ENCODE measurements at regions not wholly inside any gene's neighbourhood (a gene's known extent, or its start where the extent isn't known, plus 50 kb on each side); places are given as distances from the start of the nearest gene placed in this dataset.

DNA sequence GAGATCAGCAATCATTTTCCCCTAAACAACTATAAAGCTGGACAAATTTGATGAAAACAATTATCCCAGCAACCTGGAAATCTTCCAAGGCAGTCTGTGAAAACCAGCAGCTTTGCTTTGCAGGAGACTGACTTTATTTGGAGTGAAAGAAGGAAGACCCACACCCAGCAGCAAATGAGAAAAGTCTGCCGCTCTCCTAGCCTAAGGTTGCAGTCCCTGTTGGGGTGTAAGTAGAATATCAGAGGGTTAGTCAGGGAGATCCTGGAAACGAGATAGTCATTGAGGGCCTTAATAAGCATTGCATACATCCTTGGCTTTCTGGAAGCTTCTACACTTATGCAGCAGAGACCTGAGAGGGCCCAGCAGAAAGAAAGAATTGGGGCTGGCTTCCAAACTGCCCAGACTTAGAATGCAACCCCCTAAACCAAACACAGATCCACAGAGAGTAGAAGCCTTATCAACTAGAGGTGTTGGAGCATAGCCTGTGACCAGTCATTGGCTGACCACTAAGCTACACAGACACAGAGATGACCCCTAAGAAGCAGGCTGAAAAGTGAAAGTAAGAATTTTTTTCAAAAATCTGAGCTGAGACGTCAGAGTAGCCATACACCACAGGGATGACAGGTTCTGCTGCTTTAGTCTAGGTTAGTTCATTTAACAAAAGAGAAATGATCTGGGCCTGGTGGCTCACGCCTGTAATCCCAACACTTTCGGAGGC, 98.3 kb downstream of the LYPLAL1 start:
- no peak for DNase-seq (ENCODE audit: low read depth)
- TF ChIP-seq, protein P1, sequence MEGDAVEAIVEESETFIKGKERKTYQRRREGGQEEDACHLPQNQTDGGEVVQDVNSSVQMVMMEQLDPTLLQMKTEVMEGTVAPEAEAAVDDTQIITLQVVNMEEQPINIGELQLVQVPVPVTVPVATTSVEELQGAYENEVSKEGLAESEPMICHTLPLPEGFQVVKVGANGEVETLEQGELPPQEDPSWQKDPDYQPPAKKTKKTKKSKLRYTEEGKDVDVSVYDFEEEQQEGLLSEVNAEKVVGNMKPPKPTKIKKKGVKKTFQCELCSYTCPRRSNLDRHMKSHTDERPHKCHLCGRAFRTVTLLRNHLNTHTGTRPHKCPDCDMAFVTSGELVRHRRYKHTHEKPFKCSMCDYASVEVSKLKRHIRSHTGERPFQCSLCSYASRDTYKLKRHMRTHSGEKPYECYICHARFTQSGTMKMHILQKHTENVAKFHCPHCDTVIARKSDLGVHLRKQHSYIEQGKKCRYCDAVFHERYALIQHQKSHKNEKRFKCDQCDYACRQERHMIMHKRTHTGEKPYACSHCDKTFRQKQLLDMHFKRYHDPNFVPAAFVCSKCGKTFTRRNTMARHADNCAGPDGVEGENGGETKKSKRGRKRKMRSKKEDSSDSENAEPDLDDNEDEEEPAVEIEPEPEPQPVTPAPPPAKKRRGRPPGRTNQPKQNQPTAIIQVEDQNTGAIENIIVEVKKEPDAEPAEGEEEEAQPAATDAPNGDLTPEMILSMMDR (IDR thresholded peaks at IDR 0.05; ENCODE audit: insufficient read depth, low read depth, low read length) = no peak
- no peaks in the 10 kb centered on the region for H3K27me3 ChIP-seq (ENCODE audit: control insufficient read depth, insufficient read depth, low read length)
- no peaks in the 10 kb centered on the region for H3K36me3 ChIP-seq (ENCODE audit: control insufficient read depth, insufficient read depth, low read length)
- POLR2A ChIA-PET = no interaction called here
- CTCF ChIA-PET = interaction anchor here (0.6 to 1.4 kb wide), 2 partner anchors 9 to 183 kb away, joined by 3 read pairs; no protein-coding TSS in a partner anchor
- H3K4me3 ChIP-seq (ENCODE audit: low read depth, low read length) = no peak overlapping the region

DNA sequence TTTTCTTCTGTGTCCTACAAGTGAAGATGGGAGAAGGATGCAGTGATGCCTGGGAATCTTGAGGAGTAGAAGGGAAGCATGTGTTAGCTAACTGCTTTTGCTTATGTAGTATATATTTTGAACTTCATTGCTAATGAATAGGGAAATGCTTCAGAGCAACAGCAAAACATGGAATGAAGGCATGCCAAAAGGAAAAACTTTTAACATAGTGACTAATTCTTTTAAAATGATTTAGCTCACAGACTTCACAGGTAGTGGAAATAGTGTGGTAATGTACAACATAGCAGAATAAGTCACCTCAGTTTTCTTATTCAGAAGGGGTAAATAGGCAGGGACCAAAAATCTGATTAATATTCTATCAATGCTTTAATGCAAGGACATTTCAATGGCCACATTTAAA, 95.5 kb downstream of the LYPLAL1 start:
- ChIA-PET CTCF (no interaction called here), POLR2A (interaction anchor here (0.6 kb wide), 1 partner anchor 25 kb away, joined by 3 read pairs; no protein-coding TSS in a partner anchor)
- H3K4me3 ChIP-seq (ENCODE audit: low read depth, low read length) = no peak overlapping the region
- H3K27me3 ChIP-seq (ENCODE audit: control insufficient read depth, insufficient read depth, low read length) = no peaks in the 10 kb centered on the region
- TF ChIP-seq, protein P1 (IDR thresholded peaks at IDR 0.05; ENCODE audit: insufficient read depth, low read depth, low read length) = no peak
- DNase-seq (ENCODE audit: low read depth) = no peak
- no peaks in the 10 kb centered on the region for H3K36me3 ChIP-seq (ENCODE audit: control insufficient read depth, insufficient read depth, low read length)

DNA sequence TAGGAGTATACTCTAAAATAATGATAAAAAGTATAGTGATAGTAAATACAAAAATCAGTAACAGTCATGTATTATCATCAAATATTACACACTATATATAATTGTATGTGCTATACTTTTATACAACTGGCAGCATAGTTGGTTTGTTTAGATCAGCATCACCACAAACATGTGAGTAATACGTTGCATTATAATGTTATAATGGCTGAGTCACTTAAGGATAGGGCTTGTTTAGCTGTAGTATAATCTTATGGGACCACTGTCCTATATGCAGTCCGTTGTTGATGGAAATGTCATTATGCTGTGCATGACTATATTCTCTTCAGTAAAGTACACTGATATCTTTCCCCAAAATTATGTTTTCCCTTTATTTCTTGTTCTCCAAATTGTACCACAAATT, 92.8 kb downstream of the LYPLAL1 start:
- POLR2A ChIA-PET = no interaction called here
- TF ChIP-seq, protein P1 (IDR thresholded peaks at IDR 0.05; ENCODE audit: insufficient read depth, low read depth, low read length) = no peak
- no peaks in the 10 kb centered on the region for H3K27me3 ChIP-seq (ENCODE audit: control insufficient read depth, insufficient read depth, low read length)
- H3K36me3 ChIP-seq (ENCODE audit: control insufficient read depth, insufficient read depth, low read length) = no peaks in the 10 kb centered on the region
- H3K4me3 ChIP-seq (ENCODE audit: low read depth, low read length) = no peak overlapping the region
- CTCF ChIA-PET = no interaction called here
- DNase-seq (ENCODE audit: low read depth) = no peak

GRCh38 chr1:219265026-219265515, 91.4 kb downstream of the LYPLAL1 start:
- DNase-seq (ENCODE audit: low read depth) = no peak
- Histone ChIP-seq H3K27me3 (ENCODE audit: control insufficient read depth, insufficient read depth, low read length) (no peaks in the 10 kb centered on the region), H3K36me3 (ENCODE audit: control insufficient read depth, insufficient read depth, low read length) (no peaks in the 10 kb centered on the region), H3K4me3 (ENCODE audit: low read depth, low read length) (no peak overlapping the region)
- ChIA-PET CTCF (no interaction called here), POLR2A (no interaction called here)
- TF ChIP-seq, protein P1 (IDR thresholded peaks at IDR 0.05; ENCODE audit: insufficient read depth, low read depth, low read length) = no peak

- Histone ChIP-seq H3K27me3 (ENCODE audit: control insufficient read depth, insufficient read depth, low read length) (no peaks in the 10 kb centered on the region), H3K36me3 (ENCODE audit: control insufficient read depth, insufficient read depth, low read length) (no peaks in the 10 kb centered on the region), H3K4me3 (ENCODE audit: low read depth, low read length) (no peak overlapping the region)
- no peak for DNase-seq (ENCODE audit: low read depth)
- ChIA-PET CTCF (interaction anchor here (0.5 kb wide), 1 partner anchor 1657 kb away, joined by 3 read pairs; no protein-coding TSS in a partner anchor), POLR2A (no interaction called here)
- TF ChIP-seq, protein P1 (IDR thresholded peaks at IDR 0.05; ENCODE audit: insufficient read depth, low read depth, low read length) = no peak
Measured at GRCh38 chr1:219264561-219264960, 90.9 kb downstream of the LYPLAL1 start.

Measured in BJ (cell line).